Neuronal stem cell (in vitro differentiated cells): ENCODE measurements at regions not wholly inside any gene's neighbourhood (a gene's known extent, or its start where the extent isn't known, plus 50 kb on each side); places are given as distances from the start of the nearest gene placed in this dataset.

ENCODE experiments used
- DNase-seq: peaks from one replicate; pipeline ENCODE4 v3.0.0-alpha.2; 2013; ENCODE audit warnings: low spot score
- H2AFZ ChIP-seq: one replicate; pipeline ENCODE4 v1.6.1; 2013; ENCODE audit warnings: mild to moderate bottlenecking, low read length, inconsistent platforms
- H2AK5ac ChIP-seq: 2 replicates; pipeline ENCODE4 v1.6.1; 2013; ENCODE audit warnings: low read depth, mild to moderate bottlenecking, inconsistent platforms, low read length, moderate library complexity, mixed read lengths
- H2BK120ac ChIP-seq: 2 replicates; pipeline ENCODE4 v1.6.1; 2013; ENCODE audit warnings: low read depth, mild to moderate bottlenecking, inconsistent platforms, low read length, moderate library complexity, mixed read lengths
- H2BK12ac ChIP-seq: one replicate; pipeline ENCODE4 v1.6.1; 2013; ENCODE audit warnings: low read length, inconsistent platforms
- H2BK15ac ChIP-seq: 2 replicates; pipeline ENCODE4 v1.6.1; 2013; ENCODE audit warnings: mild to moderate bottlenecking, low read length, inconsistent platforms, mixed read lengths
- H2BK5ac ChIP-seq: one replicate; pipeline ENCODE4 v1.6.1; 2013; ENCODE audit warnings: inconsistent platforms, mild to moderate bottlenecking, low read length, moderate library complexity
- H3K14ac ChIP-seq: one replicate; pipeline ENCODE4 v1.6.1; 2013; ENCODE audit warnings: low read length, inconsistent platforms
- H3K18ac ChIP-seq: 2 replicates; pipeline ENCODE4 v1.6.1; 2013; ENCODE audit warnings: low read length, inconsistent platforms
- H3K23ac ChIP-seq: 2 replicates; pipeline ENCODE4 v1.6.1; 2013; ENCODE audit warnings: low read depth, mild to moderate bottlenecking, mixed read lengths, low read length, inconsistent platforms; ENCODE audit not compliant: poor library complexity
- H3K27ac ChIP-seq: replicated peaks from 3 replicates; pipeline ENCODE4 v1.5.1; 2013; ENCODE audit warnings: low read length, inconsistent platforms
- H3K27me3 ChIP-seq, 3 experiments: 2 replicates each; pipeline ENCODE4 v1.6.1; 2013; ENCODE audit warnings: low read length in 3 of 3, mild to moderate bottlenecking in 2 of 3, inconsistent platforms in 1 of 3, low read depth in 1 of 3, mixed read lengths in 1 of 3, moderate library complexity in 1 of 3; ENCODE audit not compliant: control insufficient read depth in 3 of 3, insufficient read depth in 3 of 3
- H3K36me3 ChIP-seq, 2 donors: replicated peaks in 1 of 2; 2 replicates each; pipeline ENCODE4 v1.6.1; 2013; ENCODE audit warnings: low read length in 2 of 2; ENCODE audit not compliant: control insufficient read depth in 2 of 2, insufficient read depth in 2 of 2
- H3K4ac ChIP-seq: 2 replicates; pipeline ENCODE4 v1.6.1; 2013; ENCODE audit warnings: inconsistent platforms, mild to moderate bottlenecking, low read length, moderate library complexity
- H3K4me1 ChIP-seq, 2 donors: 1 replicate in 1 of 2; 2 replicates in 1 of 2; pipeline ENCODE4 v1.6.1; 2013; ENCODE audit warnings: low read length in 2 of 2, low read depth in 1 of 2; ENCODE audit not compliant: control insufficient read depth in 2 of 2, insufficient read depth in 1 of 2
- H3K4me2 ChIP-seq: one replicate; pipeline ENCODE4 v1.6.1; 2013; ENCODE audit warnings: mild to moderate bottlenecking, low read length, inconsistent platforms; ENCODE audit not compliant: insufficient read depth, poor library complexity, severe bottlenecking
- H3K4me3 ChIP-seq, 2 donors: 2 replicates each; pipeline ENCODE4 v1.5.1; 2013; ENCODE audit warnings: low read length in 2 of 2, mild to moderate bottlenecking in 2 of 2, inconsistent platforms in 1 of 2, moderate library complexity in 1 of 2
- H3K79me1 ChIP-seq: one replicate; pipeline ENCODE4 v1.6.1; 2013; ENCODE audit warnings: low read depth, mild to moderate bottlenecking, inconsistent platforms, low read length, moderate library complexity
- H3K9ac ChIP-seq: one replicate; pipeline ENCODE4 v1.6.1; 2013; ENCODE audit warnings: mild to moderate bottlenecking, low read depth, low read length, inconsistent platforms; ENCODE audit not compliant: poor library complexity
- H3K9me3 ChIP-seq, 2 donors: replicated peaks in 1 of 2; 2 replicates each; pipeline versions ENCODE3 to v1.6.1; 2013; ENCODE audit warnings: low read length in 2 of 2, mild to moderate bottlenecking in 2 of 2, inconsistent platforms in 1 of 2, low read depth in 1 of 2, mixed read lengths in 1 of 2, moderate library complexity in 1 of 2; ENCODE audit not compliant: control insufficient read depth in 2 of 2, insufficient read depth in 1 of 2
- H4K8ac ChIP-seq: one replicate; pipeline ENCODE4 v1.6.1; 2013; ENCODE audit warnings: low read depth, mild to moderate bottlenecking, inconsistent platforms, low read length, moderate library complexity
- H4K91ac ChIP-seq: one replicate; pipeline ENCODE4 v1.6.1; 2013; ENCODE audit warnings: low read length, low read depth, mild to moderate bottlenecking, inconsistent platforms; ENCODE audit not compliant: poor library complexity
- WGBS, 2 donors: extraction: QIAGEN DNeasy Blood & Tissue Kit; methylation state at CpG; one replicate each; pipeline ENCODE4 v1.1.7; 2013; ENCODE audit warnings: missing lambda C conversion rate in 2 of 2, mixed read lengths in 1 of 2; ENCODE audit not compliant: insufficient read length in 2 of 2, insufficient replicate concordance in 1 of 2; ENCODE audit errors: extremely low coverage in 2 of 2; 5-methylcytosine and 5-hydroxymethylcytosine counted together

DNA sequence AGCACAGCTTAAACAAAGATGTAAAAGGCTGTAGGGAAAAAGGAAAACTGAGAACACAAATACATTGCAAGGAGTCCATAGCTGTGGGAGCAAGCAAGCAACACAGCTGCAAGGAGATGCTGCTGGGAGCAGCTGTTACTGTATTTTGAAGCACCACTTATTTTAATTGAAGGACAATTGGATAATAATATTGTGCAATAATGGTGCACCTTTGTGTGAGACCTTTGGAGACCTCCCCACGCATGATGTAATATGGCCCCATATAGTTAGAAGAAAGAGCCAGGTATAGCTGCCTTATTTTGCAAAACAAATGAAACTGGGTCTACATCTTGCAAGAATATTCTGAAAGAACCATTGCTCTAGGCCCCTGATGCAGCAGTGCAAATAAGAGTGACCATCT lies 191.1 kb upstream of the KIRREL3 start:
- no peaks in the 10 kb centered on the region for H3K36me3 ChIP-seq
- no peak overlapping the region for H2BK12ac ChIP-seq
- H3K14ac ChIP-seq: no peak overlapping the region
- H3K4me1 ChIP-seq: peaks cover 0 to 2% of the 10 kb centered on the region in 2 donors
- H2BK120ac ChIP-seq: no peak overlapping the region
- no peak overlapping the region for H2AK5ac ChIP-seq
- H3K18ac ChIP-seq: no peak overlapping the region
- no peak overlapping the region for H4K91ac ChIP-seq
- no CpG with 5 or more reads among the region's 1 CpG for WGBS, 2 donors
- H4K8ac ChIP-seq: no peak overlapping the region
- no peak overlapping the region for H3K4me3 ChIP-seq
- H2BK15ac ChIP-seq: no peak overlapping the region
- no peak overlapping the region for H2BK5ac ChIP-seq
- no peak overlapping the region for H2AFZ ChIP-seq
- no peak overlapping the region for H3K27ac ChIP-seq
- H3K9me3 ChIP-seq: no peaks in the 10 kb centered on the region
- no peak overlapping the region for H3K4me2 ChIP-seq
- H3K79me1 ChIP-seq: no peaks in the 10 kb centered on the region
- no peaks in the 10 kb centered on the region for H3K27me3 ChIP-seq
- no peak overlapping the region for H3K23ac ChIP-seq
- no peak for DNase-seq
- no peak overlapping the region for H3K4ac ChIP-seq
- no peak overlapping the region for H3K9ac ChIP-seq

DNA sequence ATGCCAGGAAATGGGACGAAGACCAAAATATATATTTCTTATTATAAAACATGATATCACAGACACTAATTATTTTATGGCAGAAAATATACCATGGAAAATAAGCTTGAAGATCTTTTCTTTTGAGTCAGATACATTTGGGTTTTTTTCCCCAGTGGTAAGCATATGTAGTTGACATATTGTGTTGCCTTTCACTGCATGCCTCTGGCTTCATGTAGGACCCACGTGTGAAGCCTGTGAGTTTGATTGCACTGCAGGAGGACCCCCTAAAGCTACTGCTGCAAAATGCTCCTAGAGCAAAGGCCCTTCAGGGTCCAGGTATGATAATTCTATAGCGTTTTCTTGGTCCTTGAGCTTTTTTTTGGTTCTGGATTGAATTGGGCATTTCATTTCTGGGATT lies 190.7 kb upstream of the KIRREL3 start:
- Histone ChIP-seq H3K4ac (no peak overlapping the region), H3K79me1 (no peaks in the 10 kb centered on the region), H2BK12ac (no peak overlapping the region), H3K27ac (no peak overlapping the region), H3K36me3 (no peaks in the 10 kb centered on the region), H2BK120ac (no peak overlapping the region), H2AFZ (no peak overlapping the region), H2AK5ac (no peak overlapping the region), H3K18ac (no peak overlapping the region), H3K4me3 (no peak overlapping the region), H4K8ac (no peak overlapping the region), H3K14ac (no peak overlapping the region), H3K9me3 (no peaks in the 10 kb centered on the region), H3K9ac (no peak overlapping the region), H3K4me2 (no peak overlapping the region), H3K23ac (no peak overlapping the region), H3K27me3 (no peaks in the 10 kb centered on the region), H3K4me1 (peaks cover 0 to 2% of the 10 kb centered on the region in 2 donors), H4K91ac (no peak overlapping the region), H2BK15ac (no peak overlapping the region), H2BK5ac (no peak overlapping the region)
- no peak for DNase-seq
- no CpG with 5 or more reads among the region's 3 CpGs for WGBS, 2 donors

DNA sequence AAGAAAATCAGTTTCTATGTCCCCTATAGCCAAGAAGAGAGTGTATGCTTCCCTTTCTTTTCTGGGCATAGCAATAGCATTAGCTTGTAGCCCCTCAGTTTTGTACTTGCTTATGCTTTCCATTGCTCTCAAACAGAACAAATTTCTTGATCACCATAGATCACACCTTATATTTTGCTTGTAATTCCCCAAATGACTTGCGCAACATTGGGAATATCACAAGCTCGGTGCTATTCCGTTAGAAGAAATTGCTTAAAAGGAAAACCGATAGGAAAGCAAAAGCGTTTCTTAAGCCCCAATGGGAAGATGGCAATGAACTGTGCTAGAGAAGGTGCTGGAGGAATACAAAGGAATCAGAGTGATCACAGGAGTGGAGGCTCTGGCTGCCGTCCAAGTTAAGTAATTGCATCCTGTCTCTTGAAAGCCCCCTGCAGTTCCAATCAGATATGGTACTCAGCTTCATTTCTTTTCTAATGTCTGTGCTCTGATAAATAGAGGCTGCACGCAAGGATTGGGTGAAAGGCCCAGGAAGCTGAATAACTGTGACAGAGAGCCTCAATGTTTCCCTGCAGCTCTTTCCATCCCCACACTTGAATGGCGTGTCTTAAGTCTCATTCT lies 182.1 kb upstream of the KIRREL3 start:
- no peaks in the 10 kb centered on the region for H3K79me1 ChIP-seq
- H3K4me1 ChIP-seq: no peaks in the 10 kb centered on the region
- H3K9me3 ChIP-seq: no peaks in the 10 kb centered on the region
- no peak overlapping the region for H3K14ac ChIP-seq
- H2BK12ac ChIP-seq: no peak overlapping the region
- no peak overlapping the region for H3K23ac ChIP-seq
- H2AFZ ChIP-seq: no peak overlapping the region
- no CpG with 5 or more reads among the region's 8 CpGs for WGBS, 2 donors
- no peaks in the 10 kb centered on the region for H3K27me3 ChIP-seq
- H3K4ac ChIP-seq: no peak overlapping the region
- H3K4me3 ChIP-seq: no peak overlapping the region
- no peak overlapping the region for H2AK5ac ChIP-seq
- no peak overlapping the region for H4K8ac ChIP-seq
- H4K91ac ChIP-seq: no peak overlapping the region
- no peak overlapping the region for H2BK120ac ChIP-seq
- H3K4me2 ChIP-seq: no peak overlapping the region
- no peak overlapping the region for H2BK15ac ChIP-seq
- no peak overlapping the region for H3K9ac ChIP-seq
- DNase-seq: no peak
- H3K36me3 ChIP-seq: no peaks in the 10 kb centered on the region
- H3K27ac ChIP-seq: no peak overlapping the region
- H2BK5ac ChIP-seq: no peak overlapping the region
- no peak overlapping the region for H3K18ac ChIP-seq

DNA sequence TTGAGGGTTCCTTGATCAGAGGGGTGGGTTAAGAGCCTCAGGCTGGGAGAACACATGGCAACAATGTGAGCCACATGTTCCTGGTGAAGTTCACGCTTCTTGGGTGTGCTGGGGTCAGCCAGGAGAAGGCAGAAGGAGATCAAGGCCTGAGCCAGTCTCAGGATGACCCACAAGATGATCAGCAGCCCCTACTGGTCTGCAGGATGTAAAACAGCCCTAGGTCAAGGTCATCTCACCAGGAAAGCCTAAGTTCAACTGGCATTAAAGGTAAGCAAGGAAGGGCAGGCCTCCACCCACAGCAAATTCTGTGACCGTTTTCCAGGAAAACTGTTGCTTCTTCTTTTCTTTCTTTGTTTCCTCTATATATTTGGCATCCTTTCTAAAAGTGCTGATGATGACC lies 156.7 kb upstream of the KIRREL3 start:
- H3K23ac ChIP-seq: no peak overlapping the region
- WGBS, 2 donors: no CpG with 5 or more reads among the region's 2 CpGs

More for the DNA sequence above, 156.7 kb upstream of the KIRREL3 start:
- Histone ChIP-seq H3K18ac (peak overlapping the region; percentile 28), H3K4me2 (no peak overlapping the region), H4K91ac (no peak overlapping the region), H2BK15ac (peak overlapping the region; percentile 64), H4K8ac (no peak overlapping the region), H2BK5ac (no peak overlapping the region), H2BK120ac (no peak overlapping the region), H3K4ac (no peak overlapping the region), H3K9me3 (no peaks in the 10 kb centered on the region), H3K14ac (no peak overlapping the region), H3K4me1 (peaks cover 0 to 5% of the 10 kb centered on the region in 2 donors), H3K27me3 (no peaks in the 10 kb centered on the region), H3K36me3 (no peaks in the 10 kb centered on the region), H3K79me1 (no peaks in the 10 kb centered on the region), H3K4me3 (no peak overlapping the region), H3K9ac (no peak overlapping the region), H2AK5ac (no peak overlapping the region), H3K27ac (no peak overlapping the region), H2BK12ac (no peak overlapping the region), H2AFZ (no peak overlapping the region)
- DNase-seq: no peak
